Stimulated activated memory B cell treated with anti-CD40 and anti-IgM and Interleukin-4, amounts not matched to agents 10 μg/mL and 1 μg/mL and 100 μg/mL, for 72 hours (primary cell): ENCODE measurements at regions not wholly inside any gene's neighbourhood (a gene's known extent, or its start where the extent isn't known, plus 50 kb on each side); places are given as distances from the start of the nearest gene placed in this dataset.
A peak's percentile ranks its signal among the peaks of the same experiment; 100 is the strongest.

Experiments used
- ATAC-seq: fragments of 150-1000 bp; cut with Tn5 transposase; 2 replicates; pipeline ENCODE4 v1.10.0; 2021
- H3K27ac Mint-ChIP-seq: one replicate; pipeline ENCODE4 v1.8.0; 2022; ENCODE audit warnings: mild to moderate bottlenecking, mixed read lengths
- H3K27me3 Mint-ChIP-seq: one replicate; pipeline ENCODE4 v1.8.0; 2022; ENCODE audit warnings: mixed read lengths
- H3K36me3 Mint-ChIP-seq: one replicate; pipeline ENCODE4 v1.8.0; 2022; ENCODE audit warnings: mixed read lengths
- H3K4me1 Mint-ChIP-seq: one replicate; pipeline ENCODE4 v1.8.0; 2022; ENCODE audit warnings: mixed read lengths
- H3K4me3 Mint-ChIP-seq: one replicate; pipeline ENCODE4 v1.8.0; 2022; ENCODE audit warnings: mild to moderate bottlenecking, moderate library complexity, mixed read lengths
- H3K9me3 Mint-ChIP-seq: one replicate; pipeline ENCODE4 v1.8.0; 2022; ENCODE audit warnings: mixed read lengths

GRCh38 chr18:38940475-38940862 is 1374.9 kb upstream of the CELF4 start:
- H3K27ac Mint-ChIP-seq: peak overlapping the region; percentile 86
- no peaks in the 10 kb centered on the region for H3K27me3 Mint-ChIP-seq
- H3K9me3 Mint-ChIP-seq: no peaks in the 10 kb centered on the region
- peak; percentile 51 for ATAC-seq
- H3K36me3 Mint-ChIP-seq: no peaks in the 10 kb centered on the region
- peaks cover 14% of the 10 kb centered on the region for H3K4me1 Mint-ChIP-seq
- peak overlapping the region; percentile 70 for H3K4me3 Mint-ChIP-seq

- Mint-ChIP-seq H3K27me3 (no peaks in the 10 kb centered on the region), H3K36me3 (no peaks in the 10 kb centered on the region), H3K4me1 (peaks cover 22% of the 10 kb centered on the region), H3K9me3 (no peaks in the 10 kb centered on the region), H3K27ac (peak overlapping the region; percentile 6), H3K4me3 (no peak overlapping the region)
- ATAC-seq: peak; percentile 31
Observed at GRCh38 chr18:38933910-38934510, 1368.4 kb upstream of the CELF4 start.

- Mint-ChIP-seq H3K4me3 (no peak overlapping the region), H3K27ac (peak overlapping the region; percentile 6), H3K9me3 (no peaks in the 10 kb centered on the region), H3K36me3 (no peaks in the 10 kb centered on the region), H3K4me1 (peaks cover 22% of the 10 kb centered on the region), H3K27me3 (no peaks in the 10 kb centered on the region)
- ATAC-seq: peak; percentile 57
Observed at GRCh38 chr18:38933322-38933721, 1367.7 kb upstream of the CELF4 start.

- no peaks in the 10 kb centered on the region for H3K36me3 Mint-ChIP-seq
- H3K9me3 Mint-ChIP-seq: no peaks in the 10 kb centered on the region
- ATAC-seq: no peak
- no peaks in the 10 kb centered on the region for H3K27me3 Mint-ChIP-seq
- no peak overlapping the region for H3K4me3 Mint-ChIP-seq
- H3K4me1 Mint-ChIP-seq: peaks cover 22% of the 10 kb centered on the region
- peak overlapping the region; percentile 6 for H3K27ac Mint-ChIP-seq
Observed at GRCh38 chr18:38932752-38933151, 1367.2 kb upstream of the CELF4 start.

- no peak for ATAC-seq
- peaks cover 22% of the 10 kb centered on the region for H3K4me1 Mint-ChIP-seq
- H3K27me3 Mint-ChIP-seq: no peaks in the 10 kb centered on the region
- no peak overlapping the region for H3K4me3 Mint-ChIP-seq
- H3K27ac Mint-ChIP-seq: no peak overlapping the region
- H3K9me3 Mint-ChIP-seq: no peaks in the 10 kb centered on the region
- no peaks in the 10 kb centered on the region for H3K36me3 Mint-ChIP-seq
Observed at GRCh38 chr18:38931754-38932050, 1366.1 kb upstream of the CELF4 start.

GRCh38 chr18:38930881-38931753 is 1365.5 kb upstream of the CELF4 start:
- ATAC-seq: peak; percentile 50
- Mint-ChIP-seq H3K27ac (no peak overlapping the region), H3K27me3 (no peaks in the 10 kb centered on the region), H3K36me3 (no peaks in the 10 kb centered on the region), H3K4me1 (peaks cover 22% of the 10 kb centered on the region), H3K9me3 (peaks cover 3% of the 10 kb centered on the region), H3K4me3 (no peak overlapping the region)

GRCh38 chr18:38923540-38923939 is 1357.9 kb upstream of the CELF4 start:
- H3K4me3 Mint-ChIP-seq: no peak overlapping the region
- H3K27ac Mint-ChIP-seq: no peak overlapping the region
- no peaks in the 10 kb centered on the region for H3K27me3 Mint-ChIP-seq
- H3K9me3 Mint-ChIP-seq: peaks cover 3% of the 10 kb centered on the region
- H3K36me3 Mint-ChIP-seq: no peaks in the 10 kb centered on the region
- no peaks in the 10 kb centered on the region for H3K4me1 Mint-ChIP-seq
- no peak for ATAC-seq

- Mint-ChIP-seq H3K27me3 (no peaks in the 10 kb centered on the region), H3K27ac (no peak overlapping the region), H3K4me1 (no peaks in the 10 kb centered on the region), H3K4me3 (no peak overlapping the region), H3K36me3 (no peaks in the 10 kb centered on the region), H3K9me3 (peaks cover 3% of the 10 kb centered on the region)
- no peak for ATAC-seq
Observed at GRCh38 chr18:38923126-38923525, 1357.5 kb upstream of the CELF4 start.

- Mint-ChIP-seq H3K9me3 (no peaks in the 10 kb centered on the region), H3K4me1 (no peaks in the 10 kb centered on the region), H3K27ac (no peak overlapping the region), H3K27me3 (no peaks in the 10 kb centered on the region), H3K4me3 (no peak overlapping the region), H3K36me3 (no peaks in the 10 kb centered on the region)
- ATAC-seq: no peak
Observed at GRCh38 chr18:38909972-38910371, 1344.4 kb upstream of the CELF4 start.

GRCh38 chr18:38902796-38903195 is 1337.2 kb upstream of the CELF4 start:
- Mint-ChIP-seq H3K9me3 (no peaks in the 10 kb centered on the region), H3K4me3 (no peak overlapping the region), H3K4me1 (no peaks in the 10 kb centered on the region), H3K27ac (no peak overlapping the region), H3K27me3 (no peaks in the 10 kb centered on the region), H3K36me3 (no peaks in the 10 kb centered on the region)
- peak; percentile 13 for ATAC-seq

GRCh38 chr18:38900445-38900844 is 1334.8 kb upstream of the CELF4 start:
- H3K27me3 Mint-ChIP-seq: no peaks in the 10 kb centered on the region
- no peaks in the 10 kb centered on the region for H3K9me3 Mint-ChIP-seq
- no peaks in the 10 kb centered on the region for H3K4me1 Mint-ChIP-seq
- no peaks in the 10 kb centered on the region for H3K36me3 Mint-ChIP-seq
- no peak overlapping the region for H3K27ac Mint-ChIP-seq
- H3K4me3 Mint-ChIP-seq: no peak overlapping the region
- no peak for ATAC-seq

GRCh38 chr18:38900031-38900430 is 1334.4 kb upstream of the CELF4 start:
- Mint-ChIP-seq H3K27ac (no peak overlapping the region), H3K4me3 (no peak overlapping the region), H3K36me3 (no peaks in the 10 kb centered on the region), H3K4me1 (no peaks in the 10 kb centered on the region), H3K9me3 (no peaks in the 10 kb centered on the region), H3K27me3 (no peaks in the 10 kb centered on the region)
- ATAC-seq: no peak

GRCh38 chr18:38899252-38899651 is 1333.7 kb upstream of the CELF4 start:
- Mint-ChIP-seq H3K27ac (no peak overlapping the region), H3K9me3 (no peaks in the 10 kb centered on the region)

GRCh38 chr18:38898167-38898566 is 1332.6 kb upstream of the CELF4 start:
- Mint-ChIP-seq H3K4me3 (no peak overlapping the region), H3K36me3 (no peaks in the 10 kb centered on the region), H3K4me1 (no peaks in the 10 kb centered on the region), H3K27ac (no peak overlapping the region), H3K9me3 (no peaks in the 10 kb centered on the region), H3K27me3 (no peaks in the 10 kb centered on the region)
- ATAC-seq: no peak

More at GRCh38 chr18:38899252-38899651, 1333.7 kb upstream of the CELF4 start:
- Mint-ChIP-seq H3K36me3 (no peaks in the 10 kb centered on the region), H3K4me3 (no peak overlapping the region), H3K27me3 (no peaks in the 10 kb centered on the region), H3K4me1 (no peaks in the 10 kb centered on the region)
- ATAC-seq: no peak

GRCh38 chr18:38895560-38895959 is 1330.0 kb upstream of the CELF4 start:
- no peaks in the 10 kb centered on the region for H3K27me3 Mint-ChIP-seq
- ATAC-seq: no peak
- H3K9me3 Mint-ChIP-seq: no peaks in the 10 kb centered on the region
- no peaks in the 10 kb centered on the region for H3K4me1 Mint-ChIP-seq
- no peak overlapping the region for H3K27ac Mint-ChIP-seq
- H3K4me3 Mint-ChIP-seq: no peak overlapping the region
- H3K36me3 Mint-ChIP-seq: no peaks in the 10 kb centered on the region

- no peaks in the 10 kb centered on the region for H3K4me1 Mint-ChIP-seq
- no peak for ATAC-seq
- H3K4me3 Mint-ChIP-seq: no peak overlapping the region
- no peaks in the 10 kb centered on the region for H3K36me3 Mint-ChIP-seq
- peaks cover 10% of the 10 kb centered on the region for H3K27me3 Mint-ChIP-seq
- H3K9me3 Mint-ChIP-seq: no peaks in the 10 kb centered on the region
- no peak overlapping the region for H3K27ac Mint-ChIP-seq
Observed at GRCh38 chr18:38887671-38888020, 1322.0 kb upstream of the CELF4 start.
